ENCODE measurements at regions not wholly inside any gene's neighbourhood (a gene's known extent, or its start where the extent isn't known, plus 50 kb on each side); places are given as distances from the start of the nearest gene placed in this dataset.

DNA sequence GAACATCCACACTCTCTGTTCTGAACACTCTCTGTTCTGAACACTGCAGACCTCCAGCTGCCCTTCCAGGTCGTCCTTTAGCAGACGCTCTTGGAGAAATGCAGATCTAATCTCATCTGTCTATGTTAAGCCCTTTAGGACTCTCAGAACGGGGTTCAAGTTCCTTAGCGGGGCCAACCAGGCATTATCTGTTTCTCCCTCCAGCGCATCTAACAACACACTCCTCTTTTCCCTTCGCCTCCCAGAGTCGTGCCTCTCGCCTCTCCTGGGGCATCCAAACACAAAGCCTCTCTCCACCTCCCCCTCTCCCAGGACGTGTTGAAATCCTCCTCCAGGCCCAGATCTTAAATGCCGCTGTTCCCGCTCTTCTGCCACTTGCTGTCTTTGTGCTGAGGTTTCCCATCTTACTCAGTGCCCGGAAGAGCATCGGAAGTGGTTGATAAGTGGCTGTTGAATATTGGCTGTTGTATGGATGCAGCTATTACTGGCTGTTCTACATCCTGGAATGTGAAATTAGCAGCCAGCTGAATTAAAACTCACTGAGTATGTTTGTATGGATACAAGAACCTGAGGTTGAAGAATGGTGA is 108.4 kb upstream of the GGTLC1 start:
- Histone ChIP-seq H3K9ac (ENCODE audit: low read length in 2 of 2) (no peak overlapping the region), H3K27me3 (ENCODE audit: control insufficient read depth in 1 of 2, insufficient read depth in 2 of 2, low read length in 2 of 2) (no peaks in the 10 kb centered on the region), H3K4me3 (ENCODE audit: low read length in 2 of 2) (no peak overlapping the region), H3K36me3 (ENCODE audit: control insufficient read depth in 2 of 2, insufficient read depth in 2 of 2, low read length in 2 of 2) (no peaks in the 10 kb centered on the region), H3K9me3 (ENCODE audit: control insufficient read depth in 2 of 2, low read length in 2 of 2) (no peaks in the 10 kb centered on the region), H3K27ac (ENCODE audit: low read length) (no peak overlapping the region), H3K4me1 (ENCODE audit: control insufficient read depth, insufficient read depth, low read length) (no peaks in the 10 kb centered on the region)

DNA sequence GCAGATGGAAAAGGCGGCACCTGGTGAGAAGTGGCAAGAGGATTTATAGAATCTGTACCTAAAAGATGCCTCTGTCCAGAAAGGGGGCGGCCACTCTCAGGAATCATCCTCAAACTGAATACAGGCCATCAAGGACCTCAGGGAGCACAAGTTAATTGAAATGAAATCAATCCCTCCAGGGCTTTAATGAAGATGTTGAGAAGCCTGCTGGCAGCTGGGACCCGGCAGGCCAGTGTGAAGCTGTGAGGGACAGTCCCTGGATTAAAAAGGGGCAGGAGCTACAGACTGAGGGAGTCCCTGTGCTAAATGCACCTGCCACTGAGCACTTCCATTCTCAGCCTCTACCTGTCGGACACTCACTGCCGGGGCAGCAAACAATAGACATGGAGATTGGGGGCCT is 107.7 kb upstream of the GGTLC1 start:
- Histone ChIP-seq H3K9ac (ENCODE audit: low read length in 2 of 2) (no peak overlapping the region), H3K4me1 (ENCODE audit: control insufficient read depth, insufficient read depth, low read length) (no peaks in the 10 kb centered on the region), H3K27me3 (ENCODE audit: control insufficient read depth in 1 of 2, insufficient read depth in 2 of 2, low read length in 2 of 2) (no peaks in the 10 kb centered on the region), H3K9me3 (ENCODE audit: control insufficient read depth in 2 of 2, low read length in 2 of 2) (no peaks in the 10 kb centered on the region), H3K4me3 (ENCODE audit: low read length in 2 of 2) (no peak overlapping the region), H3K27ac (ENCODE audit: low read length) (no peak overlapping the region), H3K36me3 (ENCODE audit: control insufficient read depth in 2 of 2, insufficient read depth in 2 of 2, low read length in 2 of 2) (no peaks in the 10 kb centered on the region)

DNA sequence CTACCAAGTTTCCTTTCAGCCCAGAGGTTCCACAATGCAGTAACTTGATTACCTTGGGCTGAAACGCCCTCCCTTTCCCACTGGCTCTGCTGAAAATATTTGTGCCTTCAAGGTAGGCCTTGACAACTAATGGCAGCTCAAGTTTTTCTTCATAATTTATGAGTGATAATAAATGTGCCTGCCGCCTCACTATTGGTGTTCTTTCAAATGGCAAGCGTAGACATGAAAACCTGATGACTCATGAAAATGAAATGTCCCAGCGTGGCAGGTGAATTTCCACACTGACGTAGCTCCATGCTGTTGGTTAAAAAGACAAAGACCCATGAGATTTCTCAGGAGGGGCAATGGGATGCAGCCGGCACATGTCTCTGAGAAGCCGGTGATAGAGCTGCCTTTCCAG is 107.2 kb upstream of the GGTLC1 start:
- no peaks in the 10 kb centered on the region for H3K4me1 ChIP-seq (ENCODE audit: control insufficient read depth, insufficient read depth, low read length)

DNA sequence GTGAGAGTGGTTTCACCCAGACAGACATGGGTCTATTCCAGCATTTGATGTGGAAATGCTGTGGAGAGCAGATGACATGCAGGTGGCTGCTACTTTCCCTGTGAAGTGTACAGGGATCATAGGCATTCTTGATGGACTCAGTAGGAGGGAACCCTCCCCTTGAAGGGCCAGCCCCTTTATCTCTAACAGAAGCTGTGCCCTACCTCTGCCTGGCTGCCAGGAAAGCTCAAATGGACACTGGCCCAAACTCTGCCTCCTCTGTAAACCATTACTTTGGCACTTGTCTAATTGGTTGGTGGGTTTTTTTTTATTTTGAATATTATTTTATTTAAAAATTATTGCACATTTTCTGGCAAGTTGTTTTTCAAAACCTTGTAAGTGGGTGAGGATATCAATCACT is 106.7 kb upstream of the GGTLC1 start:
- Histone ChIP-seq H3K4me1 (ENCODE audit: control insufficient read depth, insufficient read depth, low read length) (no peaks in the 10 kb centered on the region), H3K9me3 (ENCODE audit: control insufficient read depth in 2 of 2, low read length in 2 of 2) (no peaks in the 10 kb centered on the region), H3K36me3 (ENCODE audit: control insufficient read depth in 2 of 2, insufficient read depth in 2 of 2, low read length in 2 of 2) (no peaks in the 10 kb centered on the region), H3K4me3 (ENCODE audit: low read length in 2 of 2) (no peak overlapping the region), H3K9ac (ENCODE audit: low read length in 2 of 2) (no peak overlapping the region), H3K27ac (ENCODE audit: low read length) (no peak overlapping the region), H3K27me3 (ENCODE audit: control insufficient read depth in 1 of 2, insufficient read depth in 2 of 2, low read length in 2 of 2) (no peaks in the 10 kb centered on the region)

More for the DNA sequence above, 107.2 kb upstream of the GGTLC1 start:
- Histone ChIP-seq H3K27me3 (ENCODE audit: control insufficient read depth in 1 of 2, insufficient read depth in 2 of 2, low read length in 2 of 2) (no peaks in the 10 kb centered on the region), H3K4me3 (ENCODE audit: low read length in 2 of 2) (no peak overlapping the region), H3K9me3 (ENCODE audit: control insufficient read depth in 2 of 2, low read length in 2 of 2) (no peaks in the 10 kb centered on the region), H3K36me3 (ENCODE audit: control insufficient read depth in 2 of 2, insufficient read depth in 2 of 2, low read length in 2 of 2) (no peaks in the 10 kb centered on the region), H3K9ac (ENCODE audit: low read length in 2 of 2) (no peak overlapping the region), H3K27ac (ENCODE audit: low read length) (no peak overlapping the region)

GRCh38 chr20:24089576-24089975 is 101.0 kb upstream of the GGTLC1 start:
- H3K9ac ChIP-seq (ENCODE audit: low read length in 2 of 2): no peak overlapping the region
- no peak overlapping the region for H3K27ac ChIP-seq (ENCODE audit: low read length)
- no peaks in the 10 kb centered on the region for H3K27me3 ChIP-seq (ENCODE audit: control insufficient read depth in 1 of 2, insufficient read depth in 2 of 2, low read length in 2 of 2)
- H3K4me3 ChIP-seq (ENCODE audit: low read length in 2 of 2): no peak overlapping the region
- H3K4me1 ChIP-seq (ENCODE audit: control insufficient read depth, insufficient read depth, low read length): no peaks in the 10 kb centered on the region
- no peaks in the 10 kb centered on the region for H3K9me3 ChIP-seq (ENCODE audit: control insufficient read depth in 2 of 2, low read length in 2 of 2)
- H3K36me3 ChIP-seq (ENCODE audit: control insufficient read depth in 2 of 2, insufficient read depth in 2 of 2, low read length in 2 of 2): no peaks in the 10 kb centered on the region

DNA sequence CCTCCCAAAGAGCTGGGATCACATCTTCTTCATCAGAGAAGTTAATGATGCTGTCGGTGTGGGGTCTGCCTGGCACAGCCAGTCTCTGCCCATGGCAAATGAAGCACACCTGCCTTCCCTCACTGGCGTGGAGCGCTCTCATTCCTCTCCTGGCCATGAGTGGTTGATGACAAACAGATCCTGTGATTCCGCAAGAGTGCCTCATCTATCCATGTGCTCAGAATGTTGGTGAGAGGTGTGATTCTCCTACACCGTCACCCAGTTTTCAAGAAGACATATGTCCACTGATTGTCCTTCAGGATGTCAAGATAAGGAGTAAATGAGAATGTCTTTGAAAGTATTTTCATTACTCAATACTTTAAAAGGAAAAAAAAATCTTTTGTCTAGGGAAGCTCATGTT is 97.5 kb upstream of the GGTLC1 start:
- Histone ChIP-seq H3K27ac (ENCODE audit: low read length) (no peak overlapping the region), H3K9ac (ENCODE audit: low read length in 2 of 2) (no peak overlapping the region), H3K27me3 (ENCODE audit: control insufficient read depth in 1 of 2, insufficient read depth in 2 of 2, low read length in 2 of 2) (no peaks in the 10 kb centered on the region), H3K4me3 (ENCODE audit: low read length in 2 of 2) (no peak overlapping the region), H3K36me3 (ENCODE audit: control insufficient read depth in 2 of 2, insufficient read depth in 2 of 2, low read length in 2 of 2) (no peaks in the 10 kb centered on the region), H3K9me3 (ENCODE audit: control insufficient read depth in 2 of 2, low read length in 2 of 2) (no peaks in the 10 kb centered on the region), H3K4me1 (ENCODE audit: control insufficient read depth, insufficient read depth, low read length) (no peaks in the 10 kb centered on the region)

DNA sequence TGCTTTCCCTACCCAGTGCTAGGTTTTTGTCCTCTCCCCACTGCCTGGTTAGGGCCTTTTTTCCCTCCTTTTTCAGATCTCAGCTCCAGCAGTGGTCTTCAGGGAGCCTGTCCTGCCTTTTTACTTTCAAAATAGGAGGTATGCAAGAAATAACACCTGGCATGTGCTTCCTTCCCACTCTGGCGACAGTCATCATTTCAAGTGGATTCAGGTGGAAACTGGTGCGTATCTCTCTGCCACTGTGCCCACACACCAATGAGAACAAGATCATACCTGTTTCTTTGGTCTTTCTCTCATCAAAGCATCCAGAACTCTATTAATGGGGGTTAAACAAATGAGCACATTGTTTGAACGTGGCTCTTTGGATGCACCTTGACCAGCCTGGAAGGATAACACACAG is 95.7 kb upstream of the GGTLC1 start:
- Histone ChIP-seq H3K27ac (ENCODE audit: low read length) (no peak overlapping the region), H3K9me3 (ENCODE audit: control insufficient read depth in 2 of 2, low read length in 2 of 2) (no peaks in the 10 kb centered on the region), H3K4me3 (ENCODE audit: low read length in 2 of 2) (no peak overlapping the region), H3K27me3 (ENCODE audit: control insufficient read depth in 1 of 2, insufficient read depth in 2 of 2, low read length in 2 of 2) (no peaks in the 10 kb centered on the region), H3K4me1 (ENCODE audit: control insufficient read depth, insufficient read depth, low read length) (no peaks in the 10 kb centered on the region), H3K9ac (ENCODE audit: low read length in 2 of 2) (no peak overlapping the region), H3K36me3 (ENCODE audit: control insufficient read depth in 2 of 2, insufficient read depth in 2 of 2, low read length in 2 of 2) (no peaks in the 10 kb centered on the region)

DNA sequence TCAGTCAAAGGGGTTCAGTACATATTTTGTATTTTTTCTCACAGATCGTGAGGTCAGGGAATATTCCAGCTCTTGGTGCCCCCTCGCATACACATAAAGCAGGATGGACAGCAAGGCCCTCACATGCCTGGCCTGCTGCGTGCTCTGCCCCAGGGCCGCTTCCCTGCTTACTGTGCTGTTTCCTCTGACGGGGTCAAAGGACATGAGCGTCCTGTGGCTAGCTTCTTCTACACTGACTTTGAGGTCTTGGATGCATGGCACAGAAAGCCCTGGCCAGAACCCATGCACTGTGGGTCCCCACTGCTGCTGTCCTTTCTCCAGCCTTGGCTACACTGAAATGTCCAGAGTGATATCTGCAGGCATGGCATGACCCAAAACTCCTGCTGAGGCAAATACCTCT is 92.5 kb upstream of the GGTLC1 start:
- Histone ChIP-seq H3K4me1 (ENCODE audit: control insufficient read depth, insufficient read depth, low read length) (no peaks in the 10 kb centered on the region), H3K9me3 (ENCODE audit: control insufficient read depth in 2 of 2, low read length in 2 of 2) (no peaks in the 10 kb centered on the region), H3K4me3 (ENCODE audit: low read length in 2 of 2) (no peak overlapping the region), H3K9ac (ENCODE audit: low read length in 2 of 2) (no peak overlapping the region), H3K36me3 (ENCODE audit: control insufficient read depth in 2 of 2, insufficient read depth in 2 of 2, low read length in 2 of 2) (no peaks in the 10 kb centered on the region), H3K27me3 (ENCODE audit: control insufficient read depth in 1 of 2, insufficient read depth in 2 of 2, low read length in 2 of 2) (no peaks in the 10 kb centered on the region), H3K27ac (ENCODE audit: low read length) (no peak overlapping the region)

DNA sequence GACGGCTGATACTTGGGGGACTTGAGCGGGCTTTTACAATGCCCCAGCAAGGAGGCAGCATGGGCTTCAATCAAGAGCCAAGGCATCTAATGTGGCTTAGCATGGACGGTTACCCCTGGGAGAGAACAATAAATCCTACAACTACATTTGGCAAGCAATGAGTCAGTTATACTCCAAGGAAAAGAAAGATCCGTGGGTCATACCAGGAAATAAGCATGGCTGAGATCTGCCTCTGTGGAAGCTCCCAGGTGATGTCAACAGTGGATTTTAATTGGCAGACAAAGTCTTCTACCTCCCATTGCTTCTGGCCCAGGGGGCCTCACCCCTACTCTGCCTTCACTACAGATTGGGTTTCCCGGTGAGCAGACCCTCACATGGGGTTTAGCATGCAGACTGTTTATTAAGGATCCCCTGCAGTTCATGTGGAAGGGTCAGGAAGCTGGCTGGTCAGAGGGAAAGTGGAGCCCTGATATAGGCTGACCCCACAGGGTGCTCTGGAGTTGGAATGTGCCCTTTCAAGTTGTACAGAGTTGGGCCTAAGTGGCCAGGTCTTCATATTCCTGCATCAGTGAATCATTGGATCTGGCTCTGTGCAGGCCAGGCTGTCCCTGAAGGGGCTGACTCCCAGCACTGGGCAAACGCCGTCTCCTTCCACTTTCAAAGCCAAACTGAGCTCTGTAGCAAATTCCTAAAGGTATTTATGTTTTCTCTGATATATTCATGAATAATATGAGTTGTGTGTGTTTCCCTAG is 91.3 kb upstream of the GGTLC1 start:
- Histone ChIP-seq H3K9ac (ENCODE audit: low read length in 2 of 2) (no peak overlapping the region), H3K27me3 (ENCODE audit: control insufficient read depth in 1 of 2, insufficient read depth in 2 of 2, low read length in 2 of 2) (peaks cover 0 to 2% of the 10 kb centered on the region in 2 donors), H3K9me3 (ENCODE audit: control insufficient read depth in 2 of 2, low read length in 2 of 2) (no peaks in the 10 kb centered on the region), H3K4me3 (ENCODE audit: low read length in 2 of 2) (no peak overlapping the region), H3K27ac (ENCODE audit: low read length) (no peak overlapping the region), H3K4me1 (ENCODE audit: control insufficient read depth, insufficient read depth, low read length) (no peaks in the 10 kb centered on the region), H3K36me3 (ENCODE audit: control insufficient read depth in 2 of 2, insufficient read depth in 2 of 2, low read length in 2 of 2) (no peaks in the 10 kb centered on the region)

DNA sequence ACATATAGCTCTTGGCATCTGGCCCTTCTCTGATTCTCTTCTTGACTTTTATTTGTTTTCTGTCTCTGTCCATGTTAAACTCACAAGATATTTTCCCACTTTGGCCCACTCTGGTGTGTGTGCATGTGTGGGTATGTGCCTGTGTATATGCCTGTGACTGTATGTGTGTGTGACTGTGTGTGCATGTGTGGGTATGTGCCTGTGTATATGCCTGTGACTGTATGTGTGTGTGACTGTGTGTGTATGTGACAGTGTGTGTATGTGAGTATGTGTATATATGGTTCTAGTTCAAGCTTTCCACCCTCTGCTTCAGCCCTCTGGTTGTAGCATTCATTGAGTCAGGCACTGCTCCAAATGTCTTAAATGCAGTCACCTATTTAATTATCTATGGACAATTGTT is 88.6 kb upstream of the GGTLC1 start:
- H3K4me3 ChIP-seq (ENCODE audit: low read length in 2 of 2): no peak overlapping the region
- no peaks in the 10 kb centered on the region for H3K36me3 ChIP-seq (ENCODE audit: control insufficient read depth in 2 of 2, insufficient read depth in 2 of 2, low read length in 2 of 2)
- H3K27ac ChIP-seq (ENCODE audit: low read length): no peak overlapping the region
- no peaks in the 10 kb centered on the region for H3K4me1 ChIP-seq (ENCODE audit: control insufficient read depth, insufficient read depth, low read length)
- no peak overlapping the region for H3K9ac ChIP-seq (ENCODE audit: low read length in 2 of 2)
- peaks cover 0 to 2% of the 10 kb centered on the region in 2 donors for H3K27me3 ChIP-seq (ENCODE audit: control insufficient read depth in 1 of 2, insufficient read depth in 2 of 2, low read length in 2 of 2)
- no peaks in the 10 kb centered on the region for H3K9me3 ChIP-seq (ENCODE audit: control insufficient read depth in 2 of 2, low read length in 2 of 2)

- Histone ChIP-seq H3K9ac (ENCODE audit: low read length in 2 of 2) (no peak overlapping the region), H3K27me3 (ENCODE audit: control insufficient read depth in 1 of 2, insufficient read depth in 2 of 2, low read length in 2 of 2) (peaks cover 0 to 2% of the 10 kb centered on the region in 2 donors), H3K9me3 (ENCODE audit: control insufficient read depth in 2 of 2, low read length in 2 of 2) (peaks cover 0 to 3% of the 10 kb centered on the region in 2 donors), H3K36me3 (ENCODE audit: control insufficient read depth in 2 of 2, insufficient read depth in 2 of 2, low read length in 2 of 2) (no peaks in the 10 kb centered on the region), H3K4me3 (ENCODE audit: low read length in 2 of 2) (no peak overlapping the region), H3K27ac (ENCODE audit: low read length) (no peak overlapping the region), H3K4me1 (ENCODE audit: control insufficient read depth, insufficient read depth, low read length) (no peaks in the 10 kb centered on the region)
These were observed 82.1 kb upstream of the GGTLC1 start for GRCh38 chr20:24070679-24071078.
